ENCODE measurements at regions not wholly inside any gene's neighbourhood (a gene's known extent, or its start where the extent isn't known, plus 50 kb on each side); places are given as distances from the start of the nearest gene placed in this dataset.
"Not testable (repeated sequence)": the region's sequence is repeated elsewhere in the genome, so short reads cannot be mapped to it uniquely, and the experiment has no call there.

GRCh38 chr5:110893854-110894483, 155.2 kb downstream of the SLC25A46 start:
- not testable (repeated sequence) for TF ChIP-seq CTCF, POLR2AphosphoS5, POLR2A (IDR thresholded peaks at IDR 0.05)
